ENCODE measurements at regions not wholly inside any gene's neighbourhood (a gene's known extent, or its start where the extent isn't known, plus 50 kb on each side); places are given as distances from the start of the nearest gene placed in this dataset.

- no peak for TF ChIP-seq CTCF (IDR thresholded peaks at IDR 0.05 in 4 of 5, conservative IDR thresholded peaks at IDR 0.05 in 1 of 5)
- no peak for TF ChIP-seq POLR2A (IDR thresholded peaks at IDR 0.05)
Observed at GRCh38 chr2:51813247-51813646, 781.3 kb upstream of the NRXN1 start.

All from gastrocnemius medialis (tissue), 4 donors.